ENCODE measurements at regions not wholly inside any gene's neighbourhood (a gene's known extent, or its start where the extent isn't known, plus 50 kb on each side); places are given as distances from the start of the nearest gene placed in this dataset.

- ChIA-PET POLR2A (interaction anchor here (0.6 kb wide), 1 partner anchor 162 kb away, joined by 3 read pairs; no protein-coding TSS in a partner anchor), CTCF (interaction anchor here (1.0 kb wide), 1 partner anchor 79 kb away, joined by 3 read pairs; no protein-coding TSS in a partner anchor)
- Mint-ChIP-seq H3K4me1 (peaks cover 5% of the 10 kb centered on the region), H3K27me3 (ENCODE audit: low read depth) (no peaks in the 10 kb centered on the region; the same call in 1 of the 2 replicates), H3K27ac (no peak overlapping the region), H3K4me3 (no peak overlapping the region), H3K36me3 (no peaks in the 10 kb centered on the region), H3K9me3 (peaks cover 4% of the 10 kb centered on the region; the same call in 1 of the 2 replicates)
- no peak for ATAC-seq
- DNase-seq (ENCODE audit: low spot score) = no peak
- TF ChIP-seq CREM (CRISPR knock-in tag; IDR thresholded peaks at IDR 0.05) = no peak
- no peak for TF ChIP-seq ZMAT4 (CRISPR knock-in tag; IDR thresholded peaks at IDR 0.05)
- TF ChIP-seq SOX15 (CRISPR knock-in tag; IDR thresholded peaks at IDR 0.05) = no peak
- TF ChIP-seq HMGA2 (CRISPR knock-in tag; IDR thresholded peaks at IDR 0.05) = no peak
- TF ChIP-seq TEAD4 (CRISPR knock-in tag; IDR thresholded peaks at IDR 0.05) = no peak
- no peak for TF ChIP-seq TEAD1 (CRISPR knock-in tag; IDR thresholded peaks at IDR 0.05)
- no peak for TF ChIP-seq RORB (CRISPR knock-in tag; IDR thresholded peaks at IDR 0.05)
- TF ChIP-seq MXD4 (CRISPR knock-in tag; IDR thresholded peaks at IDR 0.05; ENCODE audit: borderline replicate concordance) = no peak
- TF ChIP-seq ATF2 (CRISPR knock-in tag; IDR thresholded peaks at IDR 0.05; ENCODE audit: borderline replicate concordance, low read depth) = no peak
- no peak for TF ChIP-seq SP1 (CRISPR knock-in tag; conservative IDR thresholded peaks at IDR 0.05)
Observed at GRCh38 chr6:169911264-169912263, 160.1 kb downstream of the ERMARD start.

- DNase-seq (ENCODE audit: low spot score) = no peak
- no peak for ATAC-seq
- Mint-ChIP-seq H3K9me3 (peaks cover 6% of the 10 kb centered on the region; the same call in 1 of the 2 replicates), H3K27ac (no peak overlapping the region), H3K36me3 (no peaks in the 10 kb centered on the region), H3K4me1 (peaks cover 3% of the 10 kb centered on the region; the same call in 1 of the 2 replicates), H3K4me3 (no peak overlapping the region), H3K27me3 (ENCODE audit: low read depth) (no peaks in the 10 kb centered on the region; the same call in 1 of the 2 replicates)
- POLR2A ChIA-PET = no interaction called here
- CTCF ChIA-PET = no interaction called here
- TF ChIP-seq ZBTB43 (CRISPR knock-in tag; IDR thresholded peaks at IDR 0.05) (no peak), ARID4B (CRISPR knock-in tag; IDR thresholded peaks at IDR 0.05; ENCODE audit: borderline replicate concordance) (no peak), PRDM15 (CRISPR knock-in tag; IDR thresholded peaks at IDR 0.05) (no peak), OVOL2 (CRISPR knock-in tag; IDR thresholded peaks at IDR 0.05; ENCODE audit: borderline replicate concordance) (no peak), JUN (CRISPR knock-in tag; IDR thresholded peaks at IDR 0.05) (no peak), ZSCAN18 (CRISPR knock-in tag; IDR thresholded peaks at IDR 0.05) (no peak), ATF1 (CRISPR knock-in tag; IDR thresholded peaks at IDR 0.05) (no peak), SP1 (CRISPR knock-in tag; conservative IDR thresholded peaks at IDR 0.05) (no peak), E2F5 (CRISPR knock-in tag; IDR thresholded peaks at IDR 0.05) (no peak), FOXK1 (CRISPR knock-in tag; IDR thresholded peaks at IDR 0.05) (no peak), MAX (CRISPR knock-in tag; IDR thresholded peaks at IDR 0.05) (no peak)
Observed at GRCh38 chr6:169909113-169909512, 157.7 kb downstream of the ERMARD start.

Data from WTC11 (cell line).